MM.1S (cell line): ENCODE measurements at regions not wholly inside any gene's neighbourhood (a gene's known extent, or its start where the extent isn't known, plus 50 kb on each side); places are given as distances from the start of the nearest gene placed in this dataset.

Experiments used
- DNase-seq: peaks from one replicate; pipeline ENCODE4 v3.0.0-alpha.2; 2015
- H2AFZ ChIP-seq: fragments of 300-600 bp; sonication (generic); 2 replicates; pipeline ENCODE4 v1.6.0; 2016; ENCODE audit warnings: antibody characterized with exemption, low read length
- H3F3A ChIP-seq: fragments of 300-600 bp; sonication (generic); 2 replicates; pipeline ENCODE4 v1.6.1; 2016; ENCODE audit warnings: mild to moderate bottlenecking, antibody characterized with exemption, low read length, moderate library complexity, mixed read lengths; ENCODE audit not compliant: insufficient read depth
- H3K27ac ChIP-seq: fragments of 300-600 bp; sonication (generic); 2 replicates; pipeline ENCODE4 v1.5.1; 2016; ENCODE audit warnings: mild to moderate bottlenecking, low read length
- H3K27me3 ChIP-seq: fragments of 300-600 bp; sonication (generic); replicated peaks from 2 replicates; pipeline ENCODE4 v1.6.0; 2016; ENCODE audit warnings: low read length; ENCODE audit not compliant: insufficient read depth
- H3K36me3 ChIP-seq: fragments of 300-600 bp; sonication (generic); replicated peaks from 2 replicates; pipeline ENCODE4 v1.6.1; 2016; ENCODE audit warnings: mild to moderate bottlenecking, low read length, mixed read lengths; ENCODE audit not compliant: insufficient read depth
- H3K4me1 ChIP-seq: fragments of 300-600 bp; sonication (generic); 2 replicates; pipeline ENCODE4 v1.6.1; 2016; ENCODE audit warnings: low read length, mixed read lengths
- H3K4me2 ChIP-seq: fragments of 300-600 bp; sonication (generic); 2 replicates; pipeline ENCODE4 v1.6.0; 2016; ENCODE audit warnings: low read depth, low read length
- H3K4me3 ChIP-seq: fragments of 300-600 bp; sonication (generic); 2 replicates; pipeline ENCODE4 v1.5.1; 2016; ENCODE audit warnings: low read length, mixed read lengths
- H3K79me2 ChIP-seq: fragments of 300-600 bp; sonication (generic); 2 replicates; pipeline ENCODE4 v1.6.1; 2016; ENCODE audit warnings: mixed run types, low read length, mixed read lengths
- H3K9ac ChIP-seq: fragments of 300-600 bp; sonication (generic); 2 replicates; pipeline ENCODE4 v1.6.1; 2016; ENCODE audit warnings: low read length, mixed read lengths
- H3K9me2 ChIP-seq: fragments of 300-600 bp; sonication (generic); replicated peaks from 2 replicates; pipeline ENCODE4 v1.6.1; 2016; ENCODE audit warnings: mild to moderate bottlenecking, low read length, mixed read lengths; ENCODE audit not compliant: insufficient read depth
- H3K9me3 ChIP-seq: fragments of 300-600 bp; sonication (generic); replicated peaks from 2 replicates; pipeline ENCODE4 v1.6.1; 2016; ENCODE audit warnings: mild to moderate bottlenecking, low read length, mixed read lengths; ENCODE audit not compliant: insufficient read depth
- H4K20me1 ChIP-seq: fragments of 300-600 bp; sonication (generic); 2 replicates; pipeline ENCODE4 v1.6.1; 2016; ENCODE audit warnings: mild to moderate bottlenecking, low read length, moderate library complexity, mixed read lengths; ENCODE audit not compliant: insufficient read depth
- CTCF ChIP-seq: fragments of 300-600 bp; sonication (generic); IDR thresholded peaks from 2 replicates; pipeline ENCODE4 v1.5.1; 2016; ENCODE audit warnings: antibody characterized with exemption, low read length, mixed read lengths
- EZH2 ChIP-seq: fragments of 300-600 bp; sonication (generic); optimal IDR thresholded peaks from 2 replicates; pipeline ENCODE3; 2017; ENCODE audit warnings: low read depth, mild to moderate bottlenecking, antibody characterized with exemption, low read length, mixed read lengths
- EZH2phosphoT487 ChIP-seq: fragments of 300-600 bp; sonication (generic); IDR thresholded peaks from 2 replicates; pipeline ENCODE4 v1.6.1; 2018; ENCODE audit warnings: antibody characterized with exemption, low read length

DNA sequence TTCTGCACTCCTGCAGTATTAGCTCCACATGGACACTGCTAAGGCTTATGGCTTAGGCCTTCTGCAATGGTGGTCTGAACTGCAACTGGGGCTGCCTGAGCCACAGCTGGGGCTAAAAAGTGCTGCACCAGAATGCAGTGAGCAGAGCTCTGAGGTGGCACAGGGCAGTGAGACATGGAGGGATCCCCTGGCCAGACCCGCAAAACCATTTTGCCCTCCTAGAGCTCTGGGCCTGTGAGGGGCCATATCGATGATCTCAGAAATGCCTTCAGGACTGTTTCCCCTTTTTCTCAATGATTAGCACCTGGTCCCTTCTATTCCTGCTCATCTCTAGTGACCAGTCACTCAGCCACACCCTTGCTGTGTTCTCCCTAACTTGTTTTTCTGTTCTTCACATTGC, 397.7 kb downstream of the UQCRFS1 start:
- Histone ChIP-seq H3K36me3 (no peaks in the 10 kb centered on the region), H3K79me2 (no peaks in the 10 kb centered on the region), H3K27ac (no peak overlapping the region), H3K9ac (no peak overlapping the region), H3K9me2 (no peaks in the 10 kb centered on the region), H3K4me3 (no peak overlapping the region), H3K4me2 (no peak overlapping the region), H4K20me1 (no peaks in the 10 kb centered on the region), H3K4me1 (no peaks in the 10 kb centered on the region), H3F3A (no peaks in the 10 kb centered on the region), H3K27me3 (no peaks in the 10 kb centered on the region), H2AFZ (no peak overlapping the region), H3K9me3 (no peaks in the 10 kb centered on the region)
- DNase-seq, result no peak
- TF ChIP-seq EZH2, result no peak
- no peak for TF ChIP-seq EZH2phosphoT487
- no peak for TF ChIP-seq CTCF

- no peak for DNase-seq
- Histone ChIP-seq H3K4me3 (no peak overlapping the region), H2AFZ (no peak overlapping the region), H3K9me3 (no peaks in the 10 kb centered on the region), H4K20me1 (no peaks in the 10 kb centered on the region), H3F3A (no peaks in the 10 kb centered on the region), H3K27ac (no peak overlapping the region), H3K79me2 (no peaks in the 10 kb centered on the region), H3K36me3 (no peaks in the 10 kb centered on the region), H3K9me2 (no peaks in the 10 kb centered on the region), H3K4me2 (no peak overlapping the region), H3K4me1 (no peaks in the 10 kb centered on the region), H3K27me3 (no peaks in the 10 kb centered on the region), H3K9ac (no peak overlapping the region)
- no peak for TF ChIP-seq EZH2
- no peak for TF ChIP-seq EZH2phosphoT487
- TF ChIP-seq CTCF, result no peak
These were observed 418.6 kb downstream of the UQCRFS1 start for GRCh38 chr19:28794301-28794700.

DNA sequence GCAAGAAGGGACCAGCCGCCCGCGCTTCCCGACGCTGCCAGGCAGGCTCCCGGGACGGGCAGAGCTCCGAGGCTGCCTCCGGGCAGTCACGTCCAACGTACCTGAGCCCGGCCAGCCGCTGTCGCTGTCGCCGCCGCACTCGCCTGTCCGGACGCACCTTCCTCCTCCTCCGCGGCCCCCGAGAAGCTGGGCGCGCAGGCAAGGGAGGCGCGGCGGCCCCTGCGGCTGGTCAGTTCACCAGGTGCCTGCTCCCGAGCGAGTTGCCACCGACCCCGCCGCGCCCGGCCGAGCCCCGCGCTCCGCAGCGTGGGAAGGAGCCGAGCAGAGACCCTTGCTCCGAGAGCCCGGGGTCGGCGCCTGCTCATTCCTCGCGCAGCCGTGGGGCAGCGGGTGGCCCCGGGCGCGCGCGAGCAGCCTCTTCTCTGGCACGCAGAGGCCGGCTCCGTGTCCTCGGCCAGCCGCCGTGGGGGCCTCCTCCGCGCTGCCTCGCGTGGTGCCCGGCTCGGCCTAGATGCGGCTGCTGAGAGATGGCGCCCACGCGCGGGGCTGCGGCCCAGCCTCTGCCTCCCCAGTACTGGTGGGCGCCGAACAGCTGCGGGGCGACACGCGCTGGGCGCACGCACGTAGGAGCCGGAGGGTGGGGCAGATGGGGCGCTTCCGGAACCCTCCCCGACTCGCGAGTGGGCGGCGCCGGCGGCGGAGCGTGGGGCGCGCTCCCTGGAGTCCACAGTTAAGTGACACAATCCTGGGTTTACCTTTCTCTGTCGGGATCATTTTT, 419.4 kb downstream of the UQCRFS1 start:
- H3F3A ChIP-seq, result no peaks in the 10 kb centered on the region
- TF ChIP-seq EZH2 (no peak), EZH2phosphoT487 (no peak), CTCF (no peak)
- no peaks in the 10 kb centered on the region for H3K36me3 ChIP-seq
- H3K9me2 ChIP-seq, result no peaks in the 10 kb centered on the region
- H3K9ac ChIP-seq, result no peak overlapping the region
- no peak overlapping the region for H3K4me3 ChIP-seq
- H4K20me1 ChIP-seq, result no peaks in the 10 kb centered on the region
- DNase-seq, result no peak
- no peaks in the 10 kb centered on the region for H3K9me3 ChIP-seq
- H3K4me2 ChIP-seq, result no peak overlapping the region
- no peaks in the 10 kb centered on the region for H3K4me1 ChIP-seq
- H3K27me3 ChIP-seq, result no peaks in the 10 kb centered on the region
- H3K27ac ChIP-seq, result no peak overlapping the region
- no peak overlapping the region for H2AFZ ChIP-seq
- no peaks in the 10 kb centered on the region for H3K79me2 ChIP-seq
